Loucy (cell line): ENCODE measurements at regions not wholly inside any gene's neighbourhood (a gene's known extent, or its start where the extent isn't known, plus 50 kb on each side); places are given as distances from the start of the nearest gene placed in this dataset.
A peak's percentile ranks its signal among the peaks of the same experiment; 100 is the strongest.

Source experiments
- CTCF ChIP-seq: fragments of 200-600 bp; sonication (generic); conservative IDR thresholded peaks from 2 replicates; pipeline ENCODE4 v1.5.1; 2014; ENCODE audit warnings: mild to moderate bottlenecking, antibody characterized with exemption, low read length
- EZH2phosphoT487 ChIP-seq: fragments of 200-600 bp; IDR thresholded peaks from 2 replicates; pipeline ENCODE4 v1.6.1; 2018; ENCODE audit warnings: antibody characterized with exemption, mild to moderate bottlenecking, moderate library complexity, borderline replicate concordance

- TF ChIP-seq CTCF: peak; percentile 86
- TF ChIP-seq EZH2phosphoT487: no peak
These were observed 214.5 kb upstream of the ZNF184 start for GRCh38 chr6:27687154-27688013.
